Memory B cell (primary cell): ENCODE measurements at regions not wholly inside any gene's neighbourhood (a gene's known extent, or its start where the extent isn't known, plus 50 kb on each side); places are given as distances from the start of the nearest gene placed in this dataset.
"Not testable (repeated sequence)": the region's sequence is repeated elsewhere in the genome, so short reads cannot be mapped to it uniquely, and the experiment has no call there.

ENCODE experiments used
- ATAC-seq: fragments of 150-1000 bp; cut with Tn5 transposase; 2 replicates; pipeline ENCODE4 v1.10.0; 2021; ENCODE audit warnings: low read depth, mild to moderate bottlenecking, moderate library complexity
- DNase-seq, 2 donors: peaks; one replicate each; pipeline ENCODE4 v3.0.0; 2022; ENCODE audit warnings: low spot score in 2 of 2
- H3K27ac Mint-ChIP-seq: one replicate; pipeline ENCODE4 v1.8.0; 2022; ENCODE audit warnings: mild to moderate bottlenecking, moderate library complexity, mixed read lengths
- H3K27me3 Mint-ChIP-seq: one replicate; pipeline ENCODE4 v1.8.0; 2022; ENCODE audit warnings: mixed read lengths
- H3K36me3 Mint-ChIP-seq: one replicate; pipeline ENCODE4 v1.8.0; 2022; ENCODE audit warnings: mild to moderate bottlenecking, mixed read lengths
- H3K4me1 Mint-ChIP-seq: one replicate; pipeline ENCODE4 v1.8.0; 2022; ENCODE audit warnings: mixed read lengths
- H3K4me3 Mint-ChIP-seq: one replicate; pipeline ENCODE4 v1.8.0; 2022; ENCODE audit warnings: mild to moderate bottlenecking, moderate library complexity, mixed read lengths
- H3K9me3 Mint-ChIP-seq: one replicate; pipeline ENCODE4 v1.8.0; 2022; ENCODE audit warnings: mixed read lengths

GRCh38 chr3:181534781-181535221 lies 176.9 kb upstream of the SOX2 start:
- Mint-ChIP-seq H3K36me3 (no peaks in the 10 kb centered on the region), H3K4me1 (no peaks in the 10 kb centered on the region), H3K27me3 (no peaks in the 10 kb centered on the region), H3K27ac (no peak overlapping the region), H3K4me3 (no peak overlapping the region), H3K9me3 (no peaks in the 10 kb centered on the region)
- ATAC-seq (no peak), DNase-seq (no peak)

- Mint-ChIP-seq H3K4me3 (no peak overlapping the region), H3K9me3 (no peaks in the 10 kb centered on the region), H3K27me3 (no peaks in the 10 kb centered on the region), H3K4me1 (no peaks in the 10 kb centered on the region), H3K27ac (no peak overlapping the region), H3K36me3 (no peaks in the 10 kb centered on the region)
- ATAC-seq (no peak), DNase-seq (no peak)
These were observed 177.9 kb upstream of the SOX2 start for GRCh38 chr3:181533811-181534210.

GRCh38 chr3:181530584-181530983 lies 181.1 kb upstream of the SOX2 start:
- no peak overlapping the region for H3K4me3 Mint-ChIP-seq
- peaks cover 3% of the 10 kb centered on the region for H3K9me3 Mint-ChIP-seq
- no peaks in the 10 kb centered on the region for H3K36me3 Mint-ChIP-seq
- H3K27ac Mint-ChIP-seq, result no peak overlapping the region
- no peak for ATAC-seq
- no peak for DNase-seq
- H3K27me3 Mint-ChIP-seq, result no peaks in the 10 kb centered on the region
- H3K4me1 Mint-ChIP-seq, result no peaks in the 10 kb centered on the region

- ATAC-seq (no peak), DNase-seq (no peak)
- Mint-ChIP-seq H3K9me3 (peaks cover 16% of the 10 kb centered on the region), H3K27ac (no peak overlapping the region), H3K4me3 (no peak overlapping the region), H3K36me3 (no peaks in the 10 kb centered on the region), H3K27me3 (no peaks in the 10 kb centered on the region), H3K4me1 (no peaks in the 10 kb centered on the region)
These were observed 189.9 kb upstream of the SOX2 start for GRCh38 chr3:181521831-181522230.

- peaks cover 11% of the 10 kb centered on the region for H3K9me3 Mint-ChIP-seq
- no peaks in the 10 kb centered on the region for H3K27me3 Mint-ChIP-seq
- no peak overlapping the region for H3K27ac Mint-ChIP-seq
- H3K36me3 Mint-ChIP-seq, result no peaks in the 10 kb centered on the region
- no peaks in the 10 kb centered on the region for H3K4me1 Mint-ChIP-seq
- ATAC-seq, result no peak
- DNase-seq, result no peak
- H3K4me3 Mint-ChIP-seq, result no peak overlapping the region
These were observed 193.5 kb upstream of the SOX2 start for GRCh38 chr3:181518222-181518621.

- Mint-ChIP-seq H3K36me3 (no peaks in the 10 kb centered on the region), H3K27ac (no peak overlapping the region), H3K4me1 (no peaks in the 10 kb centered on the region), H3K9me3 (peaks cover 16% of the 10 kb centered on the region), H3K27me3 (no peaks in the 10 kb centered on the region), H3K4me3 (no peak overlapping the region)
- no peak for ATAC-seq
- no peak for DNase-seq
These were observed 198.9 kb upstream of the SOX2 start for GRCh38 chr3:181512787-181513186.

GRCh38 chr3:181510500-181510899 lies 201.2 kb upstream of the SOX2 start:
- peaks cover 16% of the 10 kb centered on the region for H3K9me3 Mint-ChIP-seq
- no peak for ATAC-seq
- H3K27me3 Mint-ChIP-seq, result no peaks in the 10 kb centered on the region
- no peaks in the 10 kb centered on the region for H3K4me1 Mint-ChIP-seq
- no peaks in the 10 kb centered on the region for H3K36me3 Mint-ChIP-seq
- no peak overlapping the region for H3K4me3 Mint-ChIP-seq
- DNase-seq, result no peak
- H3K27ac Mint-ChIP-seq, result no peak overlapping the region

- H3K36me3 Mint-ChIP-seq, result no peaks in the 10 kb centered on the region
- H3K4me3 Mint-ChIP-seq, result no peak overlapping the region
- no peaks in the 10 kb centered on the region for H3K4me1 Mint-ChIP-seq
- H3K9me3 Mint-ChIP-seq, result no peaks in the 10 kb centered on the region
- no peak overlapping the region for H3K27ac Mint-ChIP-seq
- H3K27me3 Mint-ChIP-seq, result no peaks in the 10 kb centered on the region
- no peak for DNase-seq
- no peak for ATAC-seq
These were observed 214.4 kb upstream of the SOX2 start for GRCh38 chr3:181497358-181497757.

- H3K27ac Mint-ChIP-seq, result no peak overlapping the region
- H3K36me3 Mint-ChIP-seq, result no peaks in the 10 kb centered on the region
- ATAC-seq (no peak), DNase-seq (no peak)
- no peaks in the 10 kb centered on the region for H3K4me1 Mint-ChIP-seq
- H3K4me3 Mint-ChIP-seq, result no peak overlapping the region
- peaks cover 2% of the 10 kb centered on the region for H3K27me3 Mint-ChIP-seq
- H3K9me3 Mint-ChIP-seq, result peaks cover 5% of the 10 kb centered on the region
These were observed 218.3 kb upstream of the SOX2 start for GRCh38 chr3:181493423-181493822.

GRCh38 chr3:181488536-181488935 lies 223.2 kb upstream of the SOX2 start:
- Mint-ChIP-seq H3K4me1 (no peaks in the 10 kb centered on the region), H3K27me3 (peaks cover 3% of the 10 kb centered on the region), H3K36me3 (no peaks in the 10 kb centered on the region), H3K27ac (no peak overlapping the region), H3K9me3 (peaks cover 5% of the 10 kb centered on the region), H3K4me3 (no peak overlapping the region)
- DNase-seq (no peak), ATAC-seq (no peak)

GRCh38 chr3:181487236-181487978 lies 224.3 kb upstream of the SOX2 start:
- Mint-ChIP-seq H3K27ac (no peak overlapping the region), H3K36me3 (no peaks in the 10 kb centered on the region), H3K4me3 (no peak overlapping the region), H3K9me3 (peaks cover 5% of the 10 kb centered on the region), H3K4me1 (no peaks in the 10 kb centered on the region), H3K27me3 (peaks cover 3% of the 10 kb centered on the region)
- DNase-seq (no peak), ATAC-seq (no peak)

GRCh38 chr3:181486141-181486885 lies 225.4 kb upstream of the SOX2 start:
- Mint-ChIP-seq H3K27me3 (peaks cover 3% of the 10 kb centered on the region), H3K27ac (no peak overlapping the region), H3K4me3 (no peak overlapping the region), H3K9me3 (peaks cover 5% of the 10 kb centered on the region), H3K4me1 (no peaks in the 10 kb centered on the region), H3K36me3 (no peaks in the 10 kb centered on the region)
- ATAC-seq (no peak), DNase-seq (no peak)

- Mint-ChIP-seq H3K27ac (no peak overlapping the region), H3K36me3 (no peaks in the 10 kb centered on the region), H3K4me1 (no peaks in the 10 kb centered on the region), H3K27me3 (peaks cover 2% of the 10 kb centered on the region), H3K9me3 (peaks cover 6% of the 10 kb centered on the region), H3K4me3 (no peak overlapping the region)
- ATAC-seq, result no peak
- no peak for DNase-seq
These were observed 227.7 kb upstream of the SOX2 start for GRCh38 chr3:181484026-181484425.

GRCh38 chr3:181475146-181475545 lies 236.6 kb upstream of the SOX2 start:
- DNase-seq, H3K27ac Mint-ChIP-seq, ATAC-seq, H3K36me3 Mint-ChIP-seq, H3K4me3 Mint-ChIP-seq, H3K27me3 Mint-ChIP-seq, H3K4me1 Mint-ChIP-seq: not testable (repeated sequence)
- peaks cover 21% of the 10 kb centered on the region for H3K9me3 Mint-ChIP-seq

- H3K27me3 Mint-ChIP-seq, result no peaks in the 10 kb centered on the region
- no peak overlapping the region for H3K4me3 Mint-ChIP-seq
- no peaks in the 10 kb centered on the region for H3K36me3 Mint-ChIP-seq
- ATAC-seq, result no peak
- H3K27ac Mint-ChIP-seq, result no peak overlapping the region
- no peaks in the 10 kb centered on the region for H3K4me1 Mint-ChIP-seq
- peaks cover 20% of the 10 kb centered on the region for H3K9me3 Mint-ChIP-seq
- no peak for DNase-seq
These were observed 241.4 kb upstream of the SOX2 start for GRCh38 chr3:181470349-181470748.
